Activated CD4-positive, alpha-beta T cell treated with anti-CD3 and anti-CD28 coated beads, Interleukin-2, amount 50 U/mL, for 24 hours (primary cell): ENCODE measurements at regions not wholly inside any gene's neighbourhood (a gene's known extent, or its start where the extent isn't known, plus 50 kb on each side); places are given as distances from the start of the nearest gene placed in this dataset.

Source experiments
- DNase-seq, 2 donors: peaks; one replicate each; pipeline ENCODE4 v3.0.0-alpha.2; 2020; ENCODE audit warnings: low read depth in 1 of 2, low spot score in 1 of 2

DNA sequence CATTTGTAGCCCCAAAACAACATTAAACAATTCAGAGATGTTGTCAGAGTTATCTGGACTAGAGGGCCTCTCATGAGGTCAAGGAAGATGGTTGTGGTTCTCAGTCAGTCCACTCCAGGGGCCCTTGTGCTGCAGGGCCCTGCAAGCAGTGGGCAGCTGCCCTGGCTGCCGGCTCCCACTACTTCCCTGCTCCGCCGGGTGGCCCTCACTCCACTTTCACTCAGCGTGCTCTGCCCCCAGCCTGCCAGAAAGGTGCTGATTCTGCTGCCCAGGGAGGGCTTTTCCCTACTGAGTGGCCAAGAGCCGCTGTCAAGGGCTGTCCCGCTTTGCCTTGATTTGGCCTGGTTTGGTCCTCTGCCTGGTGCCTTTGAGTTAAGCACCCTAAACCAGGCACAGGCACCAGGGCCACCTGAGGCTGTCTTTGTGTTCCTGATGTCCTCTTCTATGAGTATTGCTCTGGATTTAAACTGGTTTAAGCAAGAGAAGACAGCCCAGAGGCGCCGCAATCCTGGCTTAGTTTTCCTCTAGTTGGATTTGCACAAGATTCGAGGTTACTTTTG, 117.2 kb downstream of the GADD45G start:
- DNase-seq: no peak

DNA sequence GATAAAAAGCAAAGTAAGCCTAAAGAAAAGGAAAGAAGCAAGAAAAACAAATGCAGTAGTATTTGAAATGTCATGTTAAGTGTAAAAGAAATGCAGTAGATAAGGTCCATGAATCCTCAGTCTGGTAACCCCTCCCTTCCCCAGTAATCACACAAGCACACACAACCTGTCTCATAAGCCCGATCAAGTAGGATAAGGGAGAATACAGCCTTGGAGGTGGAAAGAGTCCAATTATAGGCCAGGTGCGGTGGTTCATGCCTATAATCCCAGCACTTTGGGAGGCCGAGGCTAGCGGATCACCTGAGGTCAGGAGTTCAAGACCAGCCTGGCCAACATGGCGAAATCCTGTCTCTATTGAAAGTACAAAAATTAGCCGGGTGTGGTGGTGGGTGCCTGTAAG, 117.9 kb downstream of the GADD45G start:
- DNase-seq: no peak

DNA sequence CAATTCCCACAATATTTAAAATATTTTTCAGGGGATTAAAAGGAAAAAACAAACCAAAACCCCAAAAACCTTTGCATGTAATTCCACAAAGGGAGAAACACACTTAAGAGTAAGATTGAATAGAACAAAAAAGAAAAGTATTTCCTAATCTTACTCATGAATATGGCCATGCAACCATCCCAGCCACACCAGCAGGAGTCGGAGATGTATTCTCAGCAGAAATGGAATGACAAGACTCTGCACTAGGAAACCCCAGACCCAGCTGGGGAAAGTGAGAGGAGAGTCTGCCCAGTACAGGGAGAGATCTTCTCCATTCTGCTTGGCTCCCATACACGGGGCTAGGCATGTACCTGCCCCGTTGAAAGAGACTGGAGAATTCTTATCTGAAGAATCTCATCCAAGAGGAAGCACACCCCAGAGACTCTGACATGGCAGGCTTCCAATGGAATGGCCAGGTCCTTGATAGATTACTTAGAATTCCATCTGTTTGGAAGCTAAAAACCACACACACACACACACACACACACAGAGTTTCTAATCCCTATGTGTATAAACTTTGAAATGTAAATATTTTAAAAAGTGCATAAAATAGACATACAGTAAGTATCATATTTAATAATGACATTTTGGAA, 118.8 kb downstream of the GADD45G start:
- DNase-seq: no peak

DNA sequence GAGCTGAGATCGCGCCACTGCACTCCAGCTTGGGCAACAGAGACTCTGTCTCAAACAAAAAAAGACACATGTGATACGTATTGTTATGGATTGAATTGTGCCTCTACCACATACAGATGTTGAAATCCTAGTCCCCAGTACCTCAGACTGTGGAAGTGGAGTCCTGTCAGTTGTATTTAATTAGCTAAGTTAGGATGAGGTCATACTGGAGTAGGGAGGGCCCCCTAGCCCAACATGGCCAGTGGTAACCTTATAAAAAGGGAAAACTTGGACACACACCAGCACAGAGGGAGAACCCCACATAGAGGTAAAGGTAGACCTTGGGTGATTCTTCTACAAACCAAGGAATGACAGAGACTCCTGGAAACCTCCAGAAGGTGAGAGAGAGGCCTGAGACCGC, 119.8 kb downstream of the GADD45G start:
- DNase-seq: no peak

DNA sequence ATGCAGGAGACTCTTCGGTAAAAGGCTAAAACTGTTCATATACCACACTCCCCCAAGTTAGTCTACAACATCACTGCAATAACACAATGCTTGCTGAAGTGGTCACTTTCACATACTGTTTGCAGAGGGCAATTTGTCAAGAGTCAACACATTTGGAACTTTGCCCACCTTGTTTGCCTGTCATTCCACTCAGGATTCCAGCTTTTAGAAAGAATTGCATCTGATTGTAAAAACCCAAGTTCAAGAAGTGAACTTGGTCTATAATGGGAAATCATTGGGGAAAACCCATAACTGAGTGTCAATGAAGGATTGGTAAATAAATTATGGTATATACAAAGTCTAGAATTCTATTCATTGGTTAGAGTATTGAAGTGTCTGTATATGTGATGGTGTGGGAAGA, 120.5 kb downstream of the GADD45G start:
- no peak for DNase-seq

DNA sequence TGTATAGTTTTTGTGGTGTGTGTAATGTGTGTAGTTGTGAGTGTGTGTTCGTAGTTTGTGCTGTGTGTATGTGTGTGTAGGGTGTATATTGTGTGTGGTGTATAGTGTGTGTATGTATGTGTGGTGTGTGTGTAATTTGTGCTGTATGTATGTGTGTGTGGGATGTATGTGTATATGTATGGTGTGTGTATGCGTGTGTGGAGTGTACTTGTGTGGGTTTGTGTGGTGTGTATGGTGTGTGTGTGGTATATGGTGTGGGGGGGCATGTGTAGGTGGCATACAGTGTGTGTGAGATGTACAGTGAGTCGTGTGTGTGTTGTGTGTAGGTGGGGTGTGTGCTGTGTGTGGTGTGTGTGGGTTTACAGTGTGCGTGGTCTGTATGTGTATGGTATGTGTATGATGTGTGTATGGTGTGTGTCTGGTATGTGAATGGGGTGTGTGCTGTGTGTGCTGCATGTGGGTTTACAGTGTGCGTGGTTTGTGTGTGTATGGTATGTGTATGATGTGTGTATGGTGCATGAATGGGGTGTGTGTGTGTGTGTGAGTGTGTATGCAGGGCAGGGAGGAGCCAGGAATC, 125.2 kb downstream of the GADD45G start:
- no peak for DNase-seq

DNA sequence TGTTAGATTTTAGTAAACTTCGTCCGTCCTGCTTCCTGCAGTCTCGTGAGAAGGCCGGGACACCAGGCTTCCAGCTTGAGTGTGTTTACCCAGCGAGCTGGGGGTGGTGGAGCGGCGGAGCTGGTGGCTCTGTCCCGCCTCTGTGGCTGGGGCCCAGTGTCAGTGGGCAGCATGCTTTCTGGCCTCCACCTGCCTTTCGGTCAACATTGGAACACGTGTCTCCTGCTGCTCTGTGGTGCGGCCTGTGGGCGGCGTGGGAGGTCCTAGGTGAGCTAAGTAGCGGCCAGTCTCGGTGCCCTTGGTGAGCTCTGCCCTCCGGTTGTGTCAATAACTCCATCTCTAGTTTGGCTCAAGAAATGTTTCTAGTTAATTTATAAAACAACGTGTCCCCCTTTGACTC, 125.9 kb downstream of the GADD45G start:
- no peak for DNase-seq

DNA sequence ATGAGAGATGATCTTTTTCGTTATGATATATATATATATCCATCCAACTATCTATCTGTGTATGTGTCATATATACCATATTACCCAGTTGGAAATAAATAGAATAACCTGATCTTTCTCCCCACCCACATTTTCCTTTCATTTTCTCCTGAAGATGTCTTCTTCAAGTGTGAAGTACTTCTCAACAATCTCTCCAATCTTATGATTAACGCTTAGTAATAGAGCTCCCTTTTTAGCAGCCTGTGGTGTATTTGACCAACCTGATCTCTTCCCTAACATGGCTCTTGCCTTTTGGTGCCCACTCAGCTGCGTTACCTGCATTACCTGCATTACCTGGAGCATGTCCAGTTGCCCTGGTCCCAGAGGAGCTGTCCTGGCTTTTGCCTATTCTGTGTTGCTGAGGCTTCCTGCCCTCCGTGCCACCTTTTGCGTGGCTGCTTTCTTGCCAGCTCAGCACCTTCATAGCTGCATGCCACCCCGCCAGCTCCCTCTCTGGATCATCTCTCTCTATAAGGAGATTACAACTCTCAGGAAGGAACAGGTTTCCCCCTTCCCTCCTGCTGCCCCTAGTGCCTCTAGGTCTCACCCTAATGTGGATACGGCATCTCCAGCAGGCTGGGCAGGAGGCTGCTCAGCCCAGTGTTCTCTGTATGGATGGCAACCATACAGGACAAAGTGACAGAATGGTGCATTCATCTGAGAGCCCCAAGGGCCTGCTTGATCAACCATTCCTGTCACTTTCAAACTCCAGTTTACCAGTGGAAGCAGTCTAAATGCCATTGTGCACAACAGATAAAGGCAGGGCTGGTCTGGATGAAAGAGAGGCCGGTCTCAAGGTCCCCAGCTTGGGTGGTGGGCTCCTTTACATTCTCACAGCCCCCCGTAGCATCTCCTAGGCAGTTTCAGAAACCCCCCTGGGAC, 126.7 kb downstream of the GADD45G start:
- no peak for DNase-seq

DNA sequence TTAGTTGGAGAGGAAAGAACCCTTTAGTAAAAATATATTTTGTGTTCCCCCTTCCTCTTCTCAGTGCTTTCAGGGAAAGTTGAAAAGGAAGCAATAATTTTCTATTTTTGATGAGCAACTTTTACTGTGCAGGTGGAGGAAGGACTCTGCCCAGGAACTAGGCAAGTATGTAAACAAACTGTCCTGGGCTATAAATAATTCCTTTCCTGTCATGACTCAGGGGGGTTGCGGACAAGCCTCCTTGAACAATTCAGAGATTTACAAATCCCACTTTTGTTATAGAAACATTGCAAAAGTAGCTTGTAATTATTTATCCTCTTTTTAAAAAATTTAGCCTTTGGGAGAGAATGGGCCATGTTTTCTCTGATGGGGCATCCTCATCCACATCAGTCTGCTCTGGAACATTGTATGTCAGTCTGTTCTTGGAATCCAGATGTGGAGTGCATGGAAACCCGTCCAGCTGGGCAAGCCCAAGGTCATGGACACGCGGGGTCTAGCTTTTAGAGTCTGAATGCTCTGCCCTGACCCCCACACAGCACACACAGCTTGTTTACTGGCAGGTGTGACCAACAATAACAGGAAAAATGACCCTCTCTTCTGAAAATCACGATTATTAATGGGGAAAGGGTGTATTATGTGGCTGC, 127.6 kb downstream of the GADD45G start:
- DNase-seq: no peak

DNA sequence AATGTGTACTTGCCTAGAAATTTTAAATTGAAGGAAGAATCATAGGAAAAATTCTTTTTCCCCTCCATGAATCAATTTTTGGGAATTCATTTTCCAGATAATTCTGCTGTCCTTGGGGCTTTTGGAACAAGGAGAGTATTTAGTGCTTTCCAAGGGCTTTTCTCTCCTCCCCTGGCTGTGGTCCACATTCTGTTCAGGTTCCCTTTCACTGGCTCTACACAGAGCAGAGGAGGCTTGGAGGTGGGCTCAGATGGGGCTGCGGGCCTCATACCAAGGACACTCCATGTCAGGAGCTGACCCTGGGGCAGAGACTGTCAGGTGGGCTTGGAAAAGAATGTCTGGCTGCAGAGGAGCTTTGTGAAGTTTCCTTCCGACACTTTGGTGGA, 128.1 kb downstream of the GADD45G start:
- no peak for DNase-seq

DNA sequence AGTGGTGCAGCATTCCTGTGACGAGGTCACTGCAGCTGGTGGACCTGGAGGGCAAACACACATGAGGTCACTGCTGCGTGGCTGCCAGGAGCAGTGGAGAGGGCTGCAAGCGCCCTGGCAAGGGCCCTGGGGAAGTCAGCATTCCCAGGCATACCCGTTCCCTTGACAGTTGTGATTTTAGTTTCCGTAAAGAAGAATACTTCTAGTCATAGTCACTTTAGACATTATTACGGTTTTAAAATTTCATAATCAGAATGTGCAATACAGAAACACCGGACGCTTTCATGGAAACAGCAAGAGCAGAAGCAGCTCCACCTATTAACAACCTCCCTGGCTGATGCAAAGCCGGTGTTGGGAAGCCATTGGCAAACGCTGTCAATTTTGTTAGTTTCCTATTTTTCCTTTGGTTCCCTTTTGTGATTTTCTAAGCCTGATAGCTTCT, 129.8 kb downstream of the GADD45G start:
- no peak for DNase-seq

DNA sequence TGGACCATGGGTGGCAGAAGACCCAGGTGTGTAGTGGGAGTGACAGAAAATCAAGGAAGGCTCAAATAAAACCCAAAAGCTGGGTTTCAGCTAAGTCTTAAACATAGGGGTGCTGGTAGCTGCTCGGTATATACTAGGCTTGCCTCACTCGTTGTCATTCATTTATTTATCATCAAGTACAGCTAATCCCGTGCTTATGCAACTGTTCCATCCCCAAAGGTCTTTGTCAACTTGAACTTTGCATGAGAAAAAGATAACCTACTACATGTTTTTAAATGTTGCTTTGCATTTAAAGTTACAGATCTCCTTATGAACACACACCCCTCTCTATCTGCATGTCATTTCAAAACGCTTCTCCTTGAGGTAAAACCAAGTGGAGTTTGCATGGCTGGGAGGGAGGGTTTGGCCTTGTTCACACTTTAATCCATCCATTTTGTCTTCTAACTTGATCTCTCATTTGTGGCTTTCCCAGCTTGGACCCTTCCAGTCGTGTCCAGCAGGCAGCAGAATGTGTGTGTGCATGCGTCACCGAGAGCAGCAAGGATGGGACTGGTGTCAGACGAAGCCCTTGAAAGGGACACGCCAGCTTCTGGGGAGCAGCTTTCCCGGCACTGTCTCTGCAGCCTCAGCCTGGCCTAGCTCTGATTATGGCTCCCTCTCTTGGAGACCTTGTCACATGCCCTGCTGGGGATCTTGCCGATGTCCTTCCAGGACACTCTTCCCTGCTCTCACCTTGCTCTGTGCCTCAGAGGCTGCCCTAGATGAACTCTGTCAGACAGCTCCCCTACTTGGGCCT, 133.5 kb downstream of the GADD45G start:
- DNase-seq: no peak

DNA sequence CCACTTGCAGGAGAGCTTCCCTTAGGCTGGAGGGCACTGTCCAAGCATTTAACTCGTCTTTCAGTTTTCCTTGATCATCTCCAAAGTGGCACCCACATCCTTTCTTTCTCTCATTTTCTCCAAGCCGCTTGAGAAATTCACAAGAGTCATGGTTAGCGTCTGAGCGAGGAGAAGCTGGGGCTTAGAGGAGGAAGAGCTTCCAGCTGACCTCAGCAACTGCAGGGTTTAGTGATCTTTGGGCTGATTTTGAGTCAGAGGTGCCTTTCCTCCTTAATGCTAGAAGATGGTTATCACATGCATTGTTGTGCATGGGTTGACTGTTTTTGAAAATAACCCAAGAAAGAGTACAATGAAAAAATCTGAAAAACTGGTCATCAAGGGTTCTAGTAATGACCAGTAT, 134.7 kb downstream of the GADD45G start:
- no peak for DNase-seq

DNA sequence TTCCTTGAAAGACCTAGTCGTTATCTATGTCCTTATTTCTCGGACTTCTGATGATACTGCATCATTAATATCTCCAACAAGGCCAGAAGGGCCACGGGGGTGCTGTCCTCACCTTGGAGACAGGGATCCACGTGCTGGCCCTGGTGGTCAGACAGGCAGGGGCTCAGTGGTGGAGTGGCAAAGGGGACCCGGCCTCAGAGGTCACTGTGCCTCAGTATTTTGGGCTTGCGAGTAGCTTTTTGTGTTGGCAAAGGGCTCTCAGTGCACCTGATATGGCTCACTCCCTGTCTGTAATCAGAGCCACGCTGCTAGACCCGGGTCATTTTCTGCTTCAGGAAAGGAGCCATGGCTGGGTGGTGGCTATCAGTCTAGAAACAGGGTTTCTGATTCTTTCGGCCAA, 135.1 kb downstream of the GADD45G start:
- no peak for DNase-seq

DNA sequence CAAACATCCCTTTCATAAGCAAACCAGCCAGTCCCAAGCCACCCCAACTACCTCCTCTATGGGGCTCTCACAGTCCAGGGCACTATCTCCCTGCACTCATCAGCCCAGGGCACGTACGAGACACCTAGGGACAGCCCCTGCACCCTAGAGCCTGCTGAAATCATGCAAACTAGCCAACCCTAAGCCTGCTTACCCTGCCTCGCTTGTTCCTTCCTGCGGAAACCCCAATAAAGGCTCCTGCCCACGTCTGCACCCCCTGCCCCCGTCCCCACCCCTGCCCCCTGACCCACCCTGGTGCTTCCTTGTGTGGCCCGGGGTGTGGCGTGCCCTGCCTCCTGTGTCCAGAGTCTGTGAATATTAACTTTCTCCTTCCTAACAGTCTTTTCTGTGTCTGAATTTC, 135.9 kb downstream of the GADD45G start:
- DNase-seq: no peak

DNA sequence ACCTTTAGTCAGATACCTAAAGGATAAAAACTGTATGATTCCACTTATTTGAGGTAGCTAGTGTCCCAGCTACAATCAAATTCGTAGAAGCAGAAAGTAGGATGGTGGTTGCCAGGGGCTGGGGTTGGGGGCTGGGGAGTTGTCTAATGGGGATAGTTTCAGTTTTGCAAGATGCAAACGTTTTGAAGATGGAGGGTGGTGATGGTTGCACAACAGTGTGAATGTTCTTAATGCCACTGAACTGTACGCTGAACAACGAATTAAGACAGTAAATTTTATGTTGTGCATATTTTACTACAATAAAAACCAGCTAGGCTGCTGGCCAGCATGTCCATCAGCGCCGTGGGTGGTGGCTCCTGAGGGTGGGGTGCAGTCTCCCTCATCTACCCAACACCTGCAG, 137.8 kb downstream of the GADD45G start:
- DNase-seq: no peak

DNA sequence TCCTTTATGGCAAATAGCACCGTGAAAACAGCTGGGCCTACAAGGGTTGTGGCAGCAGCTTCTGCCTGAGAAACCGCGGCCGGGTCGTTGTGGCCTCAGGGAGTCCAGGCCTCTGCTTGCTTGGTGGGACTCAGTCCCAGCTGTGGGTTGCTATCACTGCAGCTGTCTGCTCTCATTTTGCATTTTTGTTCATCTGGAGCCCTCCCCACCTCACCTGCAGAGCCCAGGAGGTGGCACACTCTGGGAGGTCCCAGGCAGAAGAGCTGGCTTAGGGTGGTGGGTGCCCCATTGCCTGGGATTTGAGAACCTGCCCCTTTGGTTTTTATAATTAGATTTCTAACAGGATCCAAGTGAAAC, 138.4 kb downstream of the GADD45G start:
- no peak for DNase-seq

DNA sequence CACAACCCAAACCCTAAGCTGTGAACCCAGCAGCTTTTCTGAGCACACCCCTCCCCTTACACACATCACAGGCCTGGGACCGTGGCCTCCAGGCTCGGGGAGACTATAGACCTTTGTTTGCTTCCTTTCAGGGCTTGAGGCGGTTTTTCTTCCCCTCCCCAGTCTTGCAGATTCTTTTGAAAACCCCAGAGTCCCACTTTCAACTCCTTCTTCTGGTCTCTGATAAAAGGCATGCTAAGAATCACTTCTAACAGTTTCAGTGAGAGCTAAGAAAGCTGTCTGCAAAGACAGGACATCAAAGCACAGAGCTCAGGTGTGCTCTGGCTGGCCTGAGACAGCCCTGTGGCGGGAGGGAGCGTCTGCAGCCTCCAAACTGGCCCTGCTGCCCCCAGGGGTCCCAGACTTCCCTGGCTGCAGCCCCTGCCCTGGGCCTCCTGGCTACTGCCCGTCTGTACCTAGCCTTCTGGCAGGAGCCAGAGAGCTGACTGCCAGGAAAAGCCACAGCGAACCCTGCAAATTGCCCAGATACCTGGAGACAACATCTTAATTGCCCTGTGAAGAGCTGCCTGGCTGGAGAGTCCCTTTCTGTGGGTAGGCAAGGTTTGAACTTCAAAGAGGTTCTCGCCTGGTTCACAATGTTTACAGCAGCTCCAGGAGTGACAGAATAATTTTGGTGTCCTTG, 138.9 kb downstream of the GADD45G start:
- peak in 1 of 2 donors; percentile 25 for DNase-seq

DNA sequence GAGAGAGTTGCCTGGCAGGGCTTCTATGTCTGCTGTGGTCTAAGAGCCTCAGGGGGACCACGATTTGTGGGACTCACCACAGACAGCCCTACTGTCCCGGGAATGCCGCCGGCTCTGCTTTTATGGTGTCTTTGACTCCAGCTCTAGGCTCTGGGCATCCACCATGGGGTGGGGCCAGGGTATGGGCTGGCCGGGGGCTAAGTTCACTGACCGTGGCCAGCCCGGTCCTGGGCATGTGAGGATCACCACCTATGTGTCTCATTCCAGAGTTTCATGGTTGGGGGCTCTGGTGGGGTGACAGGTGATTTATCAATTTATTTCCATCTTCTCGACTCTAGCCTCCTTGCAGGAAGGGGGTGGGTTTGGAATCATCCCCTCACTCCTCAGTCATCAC, 139.4 kb downstream of the GADD45G start:
- no peak for DNase-seq

DNA sequence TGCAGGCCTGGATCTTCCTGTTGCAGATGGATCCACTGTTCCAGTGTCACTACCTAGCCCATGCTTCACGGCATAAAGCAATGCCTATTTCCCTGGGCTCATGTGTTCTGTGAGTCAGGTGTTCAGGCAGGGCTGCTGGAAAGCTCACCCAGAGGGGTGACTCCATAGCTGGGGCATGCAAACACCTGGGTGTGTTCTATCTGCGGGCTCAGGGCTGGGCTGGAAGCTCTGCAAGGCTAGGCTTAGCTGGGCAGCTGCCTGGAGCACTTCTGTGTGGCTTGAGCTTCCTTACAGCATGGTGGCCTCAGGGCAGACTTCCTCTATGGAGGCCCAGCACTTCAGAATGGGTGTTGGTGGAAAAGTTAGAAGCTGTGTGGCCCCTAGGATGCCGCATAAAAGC, 139.9 kb downstream of the GADD45G start:
- DNase-seq: no peak
